ENCODE measurements at regions not wholly inside any gene's neighbourhood (a gene's known extent, or its start where the extent isn't known, plus 50 kb on each side); places are given as distances from the start of the nearest gene placed in this dataset.
A peak's percentile ranks its signal among the peaks of the same experiment; 100 is the strongest.

DNA sequence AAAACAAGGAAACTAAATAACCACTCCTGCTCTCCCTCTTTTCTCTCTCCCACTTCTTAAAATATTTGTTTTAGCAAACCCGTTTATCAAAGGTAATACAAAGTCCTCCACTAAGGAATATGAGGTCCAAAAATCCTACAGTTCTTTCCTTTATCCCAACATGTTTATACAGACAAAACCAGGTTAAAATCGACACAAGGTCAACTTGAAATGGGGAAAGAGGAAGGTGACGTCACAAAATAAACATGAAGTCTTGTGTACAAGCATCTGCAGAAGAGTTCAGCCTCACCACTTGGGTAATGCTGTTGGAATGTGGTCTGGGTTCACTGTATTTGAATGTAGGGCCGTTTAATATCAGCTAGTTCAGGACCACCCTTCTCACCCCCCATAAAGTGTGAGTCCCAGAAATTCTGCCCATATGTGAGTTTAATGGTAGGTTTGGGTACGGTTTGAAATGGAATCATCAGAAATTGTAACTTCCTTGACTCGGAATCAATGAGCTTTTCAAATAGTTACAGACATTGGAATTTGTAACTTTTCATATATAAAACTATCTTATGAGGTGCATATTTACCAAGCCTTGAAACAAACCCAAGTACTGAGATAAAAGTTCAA, 120.0 kb upstream of the SLC38A2 start:
- Histone ChIP-seq H3K4me3 (replicated peaks in 1 of 3; ENCODE audit: insufficient read depth in 1 of 3, low read depth in 1 of 3, low read length in 3 of 3) (no peak overlapping the region), H3K4me1 (ENCODE audit: control insufficient read depth, extremely low read depth, insufficient read depth, low read length) (peaks cover 43% of the 10 kb centered on the region), H2AFZ (ENCODE audit: low read depth, low read length) (no peak overlapping the region), H3K79me2 (ENCODE audit: control insufficient read depth, insufficient read depth, low read length) (no peaks in the 10 kb centered on the region), H3K9ac (replicated peaks; ENCODE audit: extremely low read depth, insufficient read depth, low read length) (peak overlapping the region; percentile 78), H3K9me3 (replicated peaks; ENCODE audit: control insufficient read depth, insufficient read depth, low read length) (no peaks in the 10 kb centered on the region), H3K36me3 (ENCODE audit: control insufficient read depth in 2 of 2, extremely low read depth in 1 of 2, insufficient read depth in 2 of 2, low read length in 2 of 2) (no peaks in the 10 kb centered on the region), H3K9me1 (replicated peaks; ENCODE audit: control insufficient read depth, extremely low read depth, insufficient read depth, low read length) (no peaks in the 10 kb centered on the region), H3K27ac (ENCODE audit: insufficient read depth, low read depth, low read length) (peak overlapping the region; percentile 97), H4K20me1 (replicated peaks; ENCODE audit: control insufficient read depth, extremely low read depth, insufficient read depth, low read length) (no peaks in the 10 kb centered on the region), H3K4me2 (ENCODE audit: insufficient read depth, low read length) (peak overlapping the region; percentile 61), H3K27me3 (ENCODE audit: control insufficient read depth in 2 of 2, insufficient read depth in 2 of 2, low read length in 2 of 2) (no peaks in the 10 kb centered on the region)
- peak; percentile 93 for DNase-seq (ENCODE audit: low read depth, low spot score)
- peak; percentile 87 for FAIRE-seq
- ChIA-PET CTCF (interaction anchor here (0.7 to 3.1 kb wide), 5 partner anchors 16 to 169 kb away, joined by 3 to 18 read pairs (median 3); no protein-coding TSS in a partner anchor), POLR2A (interaction anchor here (0.8 to 1.7 kb wide), 4 partner anchors 62 to 169 kb away, joined by 3 to 10 read pairs (median 5); no protein-coding TSS in a partner anchor)
- no TSS peak for BruUV-seq (replicated peaks)
- dilution Hi-C loops (cut with MboI; ENCODE audit: extremely low pct_ligation_motif_present, low sequenced_read_pairs): no loop called here
- intact Hi-C loops (cut with micrococcal nuclease): loop anchor here (1.0 to 5.0 kb wide), 11 partner anchors 19 to 530 kb away; partner anchors contain the start of gene SLC38A2
- peak; percentile 98 for TF ChIP-seq JUN (IDR thresholded peaks at IDR 0.05; ENCODE audit: borderline replicate concordance, insufficient read depth, insufficient read length, low read depth)
- TF ChIP-seq, protein P1, sequence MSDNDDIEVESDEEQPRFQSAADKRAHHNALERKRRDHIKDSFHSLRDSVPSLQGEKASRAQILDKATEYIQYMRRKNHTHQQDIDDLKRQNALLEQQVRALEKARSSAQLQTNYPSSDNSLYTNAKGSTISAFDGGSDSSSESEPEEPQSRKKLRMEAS (IDR thresholded peaks at IDR 0.05; ENCODE audit: insufficient read depth, insufficient read length): no peak
- peak; percentile 85 for TF ChIP-seq FOS (IDR thresholded peaks at IDR 0.05; ENCODE audit: borderline replicate concordance, insufficient read depth, low read length)
- TF ChIP-seq, protein P2, sequence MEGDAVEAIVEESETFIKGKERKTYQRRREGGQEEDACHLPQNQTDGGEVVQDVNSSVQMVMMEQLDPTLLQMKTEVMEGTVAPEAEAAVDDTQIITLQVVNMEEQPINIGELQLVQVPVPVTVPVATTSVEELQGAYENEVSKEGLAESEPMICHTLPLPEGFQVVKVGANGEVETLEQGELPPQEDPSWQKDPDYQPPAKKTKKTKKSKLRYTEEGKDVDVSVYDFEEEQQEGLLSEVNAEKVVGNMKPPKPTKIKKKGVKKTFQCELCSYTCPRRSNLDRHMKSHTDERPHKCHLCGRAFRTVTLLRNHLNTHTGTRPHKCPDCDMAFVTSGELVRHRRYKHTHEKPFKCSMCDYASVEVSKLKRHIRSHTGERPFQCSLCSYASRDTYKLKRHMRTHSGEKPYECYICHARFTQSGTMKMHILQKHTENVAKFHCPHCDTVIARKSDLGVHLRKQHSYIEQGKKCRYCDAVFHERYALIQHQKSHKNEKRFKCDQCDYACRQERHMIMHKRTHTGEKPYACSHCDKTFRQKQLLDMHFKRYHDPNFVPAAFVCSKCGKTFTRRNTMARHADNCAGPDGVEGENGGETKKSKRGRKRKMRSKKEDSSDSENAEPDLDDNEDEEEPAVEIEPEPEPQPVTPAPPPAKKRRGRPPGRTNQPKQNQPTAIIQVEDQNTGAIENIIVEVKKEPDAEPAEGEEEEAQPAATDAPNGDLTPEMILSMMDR (IDR thresholded peaks at IDR 0.05; ENCODE audit: extremely low read depth in 1 of 2, insufficient read depth in 1 of 2, low read depth in 1 of 2, low read length in 2 of 2): no peak
- TF ChIP-seq EZH2 (IDR thresholded peaks at IDR 0.05; ENCODE audit: borderline replicate concordance, low read depth, low read length, severe bottlenecking): no peak
- no peak for TF ChIP-seq MYC (IDR thresholded peaks at IDR 0.05; ENCODE audit: low read depth, low read length)
- TF ChIP-seq POLR2A (IDR thresholded peaks at IDR 0.05; ENCODE audit: low read depth, low read length): peak; percentile 63
- peak; percentile 89 for TF ChIP-seq POLR2AphosphoS5 (IDR thresholded peaks at IDR 0.05; ENCODE audit: insufficient read depth, low read depth, low read length)
- peak; percentile 46 for TF ChIP-seq GATA2 (IDR thresholded peaks at IDR 0.05; ENCODE audit: insufficient read depth, insufficient read length, low read depth, low read length)

Measured in endothelial cell of umbilical vein (primary cell).